Neural cell (in vitro differentiated cells): ENCODE measurements at regions not wholly inside any gene's neighbourhood (a gene's known extent, or its start where the extent isn't known, plus 50 kb on each side); places are given as distances from the start of the nearest gene placed in this dataset.

Source experiments
- H2AFZ ChIP-seq: fragments of 200-600, 300-800 bp; sonication (generic), shearing (Covaris generic); 2 replicates; pipeline ENCODE4 v1.6.0; 2014; ENCODE audit warnings: low read depth, mild to moderate bottlenecking, antibody characterized with exemption, low read length, moderate library complexity
- H3F3A ChIP-seq: fragments of 200-600 bp; shearing (Covaris generic); 2 replicates; pipeline ENCODE4 v1.6.1; 2016; ENCODE audit warnings: mild to moderate bottlenecking, moderate library complexity, mixed read lengths, antibody characterized with exemption, low read length; ENCODE audit not compliant: insufficient read depth, poor library complexity, severe bottlenecking
- H3K27ac ChIP-seq: fragments of 200-600, 300-800 bp; sonication (generic), shearing (Covaris generic); 2 replicates; pipeline ENCODE4 v1.5.1; 2014; ENCODE audit warnings: mild to moderate bottlenecking, low read length, moderate library complexity
- H3K27me3 ChIP-seq: fragments of 300-800, 200-600 bp; sonication (generic), shearing (Covaris generic); 2 replicates; pipeline ENCODE4 v1.6.0; 2014; ENCODE audit warnings: mild to moderate bottlenecking, low read depth, low read length, moderate library complexity; ENCODE audit not compliant: insufficient read depth
- H3K36me3 ChIP-seq: fragments of 300-800, 200-600 bp; sonication (generic), shearing (Covaris generic); 2 replicates; pipeline ENCODE4 v1.5.1; 2014; ENCODE audit warnings: mild to moderate bottlenecking, antibody characterized with exemption, low read length, moderate library complexity; ENCODE audit not compliant: insufficient read depth
- H3K4me2 ChIP-seq: fragments of 300-800, 200-600 bp; sonication (generic), shearing (Covaris generic); 2 replicates; pipeline ENCODE4 v1.6.0; 2014; ENCODE audit warnings: mild to moderate bottlenecking, low read length
- H3K4me3 ChIP-seq: fragments of 300-800, 200-600 bp; sonication (generic), shearing (Covaris generic); 2 replicates; pipeline ENCODE4 v1.5.1; 2014; ENCODE audit warnings: mild to moderate bottlenecking, low read length, moderate library complexity
- H3K79me2 ChIP-seq: fragments of 200-600 bp; shearing (Covaris generic); replicated peaks from 2 replicates; pipeline ENCODE4 v1.6.0; 2014; ENCODE audit warnings: mild to moderate bottlenecking, low read length, moderate library complexity; ENCODE audit not compliant: insufficient read depth
- H3K9ac ChIP-seq: fragments of 300-800, 200-600 bp; sonication (generic), shearing (Covaris generic); 2 replicates; pipeline ENCODE4 v1.6.1; 2016; ENCODE audit warnings: mild to moderate bottlenecking, low read length, mixed read lengths
- H3K9me2 ChIP-seq: fragments of 200-600 bp; shearing (Covaris generic); 2 replicates; pipeline ENCODE4 v1.6.1; 2016; ENCODE audit warnings: mild to moderate bottlenecking, low read length, mixed read lengths; ENCODE audit not compliant: insufficient read depth
- H3K9me3 ChIP-seq: fragments of 200-600, 300-800 bp; sonication (generic), shearing (Covaris generic); 2 replicates; pipeline ENCODE4 v1.6.1; 2016; ENCODE audit warnings: mild to moderate bottlenecking, mixed run types, low read length, moderate library complexity, mixed read lengths
- H4K20me1 ChIP-seq: fragments of 200-600 bp; shearing (Covaris generic); 2 replicates; pipeline ENCODE4 v1.6.1; 2016; ENCODE audit warnings: mild to moderate bottlenecking, mixed run types; ENCODE audit not compliant: insufficient read depth
- CTCF ChIP-seq: fragments of 450-650 bp; IDR thresholded peaks from 2 replicates; pipeline ENCODE4 v1.5.1; 2014; ENCODE audit warnings: antibody characterized with exemption, mild to moderate bottlenecking, moderate library complexity; ENCODE audit not compliant: poor library complexity, severe bottlenecking
- EP300 ChIP-seq: fragments of 450-650 bp; conservative IDR thresholded peaks from 2 replicates; pipeline ENCODE4 v1.6.1; 2014; ENCODE audit warnings: antibody characterized with exemption, mild to moderate bottlenecking, moderate library complexity; ENCODE audit not compliant: poor library complexity, severe bottlenecking
- EZH2 ChIP-seq: fragments of 200-600, 300-800 bp; shearing (Covaris generic), sonication (generic); IDR thresholded peaks from 2 replicates; pipeline ENCODE4 v1.6.1; 2014; ENCODE audit warnings: antibody characterized with exemption, low read length, borderline replicate concordance, mild to moderate bottlenecking; ENCODE audit not compliant: insufficient read depth, poor library complexity, severe bottlenecking
- MXI1 ChIP-seq: fragments of 450-650 bp; conservative IDR thresholded peaks from 2 replicates; pipeline ENCODE4 v1.6.1; 2014; ENCODE audit warnings: antibody characterized with exemption, mild to moderate bottlenecking; ENCODE audit not compliant: poor library complexity, severe bottlenecking
- POLR2AphosphoS5 ChIP-seq: IDR thresholded peaks from 2 replicates; pipeline ENCODE4 v1.6.1; 2012
- RAD21 ChIP-seq: fragments of 450-650 bp; conservative IDR thresholded peaks from 2 replicates; pipeline ENCODE4 v1.6.1; 2014; ENCODE audit warnings: antibody characterized with exemption, mild to moderate bottlenecking, moderate library complexity
- REST ChIP-seq: IDR thresholded peaks from 2 replicates; pipeline ENCODE4 v1.6.1; 2012; ENCODE audit warnings: borderline replicate concordance
- SMC3 ChIP-seq: fragments of 450-650 bp; conservative IDR thresholded peaks from 2 replicates; pipeline ENCODE4 v1.6.1; 2014; ENCODE audit warnings: antibody characterized with exemption, mild to moderate bottlenecking, moderate library complexity; ENCODE audit not compliant: poor library complexity
- TAF1 ChIP-seq: IDR thresholded peaks from 2 replicates; pipeline ENCODE4 v1.6.1; 2012; ENCODE audit warnings: low read depth

GRCh38 chr7:94849636-94850208 lies 57.7 kb upstream of the PPP1R9A start:
- Histone ChIP-seq H2AFZ (no peak overlapping the region), H3K9me2 (no peaks in the 10 kb centered on the region), H3K4me3 (no peak overlapping the region), H3K9ac (no peak overlapping the region), H3K27me3 (no peaks in the 10 kb centered on the region), H3K27ac (no peak overlapping the region), H3K9me3 (no peaks in the 10 kb centered on the region), H3K79me2 (no peaks in the 10 kb centered on the region), H3K36me3 (no peaks in the 10 kb centered on the region), H3F3A (no peaks in the 10 kb centered on the region), H3K4me2 (no peak overlapping the region), H4K20me1 (no peaks in the 10 kb centered on the region)
- TF ChIP-seq REST (no peak), CTCF (no peak), POLR2AphosphoS5 (no peak), MXI1 (no peak), EZH2 (no peak), EP300 (no peak), SMC3 (no peak), TAF1 (no peak)

GRCh38 chr7:94855589-94855988 lies 51.8 kb upstream of the PPP1R9A start:
- Histone ChIP-seq H3K27ac (no peak overlapping the region), H3K79me2 (no peaks in the 10 kb centered on the region), H3F3A (no peaks in the 10 kb centered on the region), H2AFZ (no peak overlapping the region), H3K36me3 (no peaks in the 10 kb centered on the region), H3K9ac (no peak overlapping the region), H4K20me1 (no peaks in the 10 kb centered on the region), H3K4me2 (no peak overlapping the region), H3K4me3 (no peak overlapping the region), H3K9me2 (no peaks in the 10 kb centered on the region), H3K27me3 (no peaks in the 10 kb centered on the region), H3K9me3 (no peaks in the 10 kb centered on the region)
- TF ChIP-seq EP300: no peak
- TF ChIP-seq RAD21: no peak
- TF ChIP-seq REST: no peak
- no peak for TF ChIP-seq MXI1
- no peak for TF ChIP-seq TAF1
- TF ChIP-seq SMC3: no peak
- no peak for TF ChIP-seq CTCF
- TF ChIP-seq EZH2: no peak
- no peak for TF ChIP-seq POLR2AphosphoS5
